ENCODE measurements at regions not wholly inside any gene's neighbourhood (a gene's known extent, or its start where the extent isn't known, plus 50 kb on each side); places are given as distances from the start of the nearest gene placed in this dataset.

- TF ChIP-seq, protein P1, sequence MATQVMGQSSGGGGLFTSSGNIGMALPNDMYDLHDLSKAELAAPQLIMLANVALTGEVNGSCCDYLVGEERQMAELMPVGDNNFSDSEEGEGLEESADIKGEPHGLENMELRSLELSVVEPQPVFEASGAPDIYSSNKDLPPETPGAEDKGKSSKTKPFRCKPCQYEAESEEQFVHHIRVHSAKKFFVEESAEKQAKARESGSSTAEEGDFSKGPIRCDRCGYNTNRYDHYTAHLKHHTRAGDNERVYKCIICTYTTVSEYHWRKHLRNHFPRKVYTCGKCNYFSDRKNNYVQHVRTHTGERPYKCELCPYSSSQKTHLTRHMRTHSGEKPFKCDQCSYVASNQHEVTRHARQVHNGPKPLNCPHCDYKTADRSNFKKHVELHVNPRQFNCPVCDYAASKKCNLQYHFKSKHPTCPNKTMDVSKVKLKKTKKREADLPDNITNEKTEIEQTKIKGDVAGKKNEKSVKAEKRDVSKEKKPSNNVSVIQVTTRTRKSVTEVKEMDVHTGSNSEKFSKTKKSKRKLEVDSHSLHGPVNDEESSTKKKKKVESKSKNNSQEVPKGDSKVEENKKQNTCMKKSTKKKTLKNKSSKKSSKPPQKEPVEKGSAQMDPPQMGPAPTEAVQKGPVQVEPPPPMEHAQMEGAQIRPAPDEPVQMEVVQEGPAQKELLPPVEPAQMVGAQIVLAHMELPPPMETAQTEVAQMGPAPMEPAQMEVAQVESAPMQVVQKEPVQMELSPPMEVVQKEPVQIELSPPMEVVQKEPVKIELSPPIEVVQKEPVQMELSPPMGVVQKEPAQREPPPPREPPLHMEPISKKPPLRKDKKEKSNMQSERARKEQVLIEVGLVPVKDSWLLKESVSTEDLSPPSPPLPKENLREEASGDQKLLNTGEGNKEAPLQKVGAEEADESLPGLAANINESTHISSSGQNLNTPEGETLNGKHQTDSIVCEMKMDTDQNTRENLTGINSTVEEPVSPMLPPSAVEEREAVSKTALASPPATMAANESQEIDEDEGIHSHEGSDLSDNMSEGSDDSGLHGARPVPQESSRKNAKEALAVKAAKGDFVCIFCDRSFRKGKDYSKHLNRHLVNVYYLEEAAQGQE (IDR thresholded peaks at IDR 0.05; ENCODE audit: low read depth) = no peak
- TF ChIP-seq CEBPB (IDR thresholded peaks at IDR 0.05) (no peak), TEAD4 (IDR thresholded peaks at IDR 0.05) (no peak), TCF12 (IDR thresholded peaks at IDR 0.05; ENCODE audit: low read depth) (no peak), YY1 (IDR thresholded peaks at IDR 0.05; ENCODE audit: low read depth) (no peak), CREB1 (IDR thresholded peaks at IDR 0.05; ENCODE audit: low read depth) (no peak), EGR1 (IDR thresholded peaks at IDR 0.05) (no peak), EP300 (IDR thresholded peaks at IDR 0.05; ENCODE audit: borderline replicate concordance) (no peak), RAD21 (IDR thresholded peaks at IDR 0.05; ENCODE audit: low read depth) (no peak), TAF1 (IDR thresholded peaks at IDR 0.05; ENCODE audit: low read depth) (no peak), MAX (IDR thresholded peaks at IDR 0.05) (no peak)
- TF ChIP-seq, protein P2, sequence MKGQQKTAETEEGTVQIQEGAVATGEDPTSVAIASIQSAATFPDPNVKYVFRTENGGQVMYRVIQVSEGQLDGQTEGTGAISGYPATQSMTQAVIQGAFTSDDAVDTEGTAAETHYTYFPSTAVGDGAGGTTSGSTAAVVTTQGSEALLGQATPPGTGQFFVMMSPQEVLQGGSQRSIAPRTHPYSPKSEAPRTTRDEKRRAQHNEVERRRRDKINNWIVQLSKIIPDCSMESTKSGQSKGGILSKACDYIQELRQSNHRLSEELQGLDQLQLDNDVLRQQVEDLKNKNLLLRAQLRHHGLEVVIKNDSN (IDR thresholded peaks at IDR 0.05) = no peak
These were observed 911.6 kb upstream of the SLC35B3 start for GRCh38 chr6:9346923-9347322.

Data from Ishikawa (cell line).